GM21737 (cell line): ENCODE measurements at regions not wholly inside any gene's neighbourhood (a gene's known extent, or its start where the extent isn't known, plus 50 kb on each side); places are given as distances from the start of the nearest gene placed in this dataset.

Experiments
- ATAC-seq: cut with Tn5 transposase; IDR thresholded peaks from one replicate; pipeline ENCODE4 v1.9.1; 2021; ENCODE audit warnings: mild to moderate bottlenecking, moderate library complexity; ENCODE audit not compliant: unreplicated experiment

DNA sequence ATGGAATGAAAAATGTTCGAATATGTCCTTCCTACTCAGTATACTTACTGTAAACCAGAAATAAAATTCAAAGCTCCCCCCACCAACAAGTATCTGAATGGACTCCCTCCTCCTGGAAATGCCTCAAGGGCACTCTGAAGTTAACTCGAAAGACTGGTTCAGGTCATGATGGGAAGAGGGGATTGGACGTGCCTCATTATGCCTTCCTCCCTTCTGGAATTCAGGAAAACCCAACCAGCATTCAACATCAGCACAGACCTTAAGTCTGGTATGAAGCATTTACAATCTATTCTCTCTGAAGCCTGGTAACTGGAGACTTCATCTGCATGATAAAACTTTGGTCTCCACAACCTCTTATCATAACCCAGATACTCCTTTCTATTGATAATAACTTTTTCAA, 428.3 kb upstream of the RAG2 start:
- ATAC-seq: no peak

DNA sequence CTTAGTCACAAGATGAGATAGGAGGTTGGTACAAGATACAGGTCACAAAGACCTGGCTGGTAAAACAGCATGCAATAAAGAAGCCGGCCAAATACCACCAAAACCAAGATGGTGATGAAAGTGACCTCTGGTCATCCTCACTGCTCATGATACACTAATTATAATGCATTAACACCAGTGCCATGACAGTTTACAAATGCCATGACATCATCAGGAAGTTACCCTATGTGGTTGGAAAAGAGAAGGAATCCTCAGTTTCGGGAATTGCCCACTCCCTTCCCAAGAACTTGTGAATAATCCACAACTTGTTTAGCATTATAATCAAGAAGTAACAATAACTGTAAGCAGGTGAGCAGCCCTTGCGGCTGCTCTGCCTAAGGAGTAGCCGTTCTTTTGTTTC, 408.5 kb upstream of the RAG2 start:
- ATAC-seq: no peak

DNA sequence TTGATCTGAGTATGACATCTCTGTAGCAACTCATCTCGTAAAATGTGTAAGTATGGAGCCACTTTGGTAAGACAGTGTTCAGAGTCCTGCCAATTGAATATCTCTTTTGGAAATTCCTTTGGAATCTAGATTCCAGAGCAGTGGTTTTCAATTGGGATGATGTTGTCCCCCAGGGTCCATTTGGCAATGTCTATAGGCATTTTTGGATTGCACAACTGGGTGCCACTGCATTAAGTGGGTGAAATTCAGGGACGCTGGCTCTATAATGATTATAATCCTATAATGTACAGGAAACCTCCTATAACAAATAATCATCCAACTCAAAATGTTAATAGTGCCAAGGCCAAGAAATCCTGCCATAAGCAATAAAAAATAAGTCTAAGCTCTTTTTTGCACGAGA, 404.8 kb upstream of the RAG2 start:
- ATAC-seq: no peak

DNA sequence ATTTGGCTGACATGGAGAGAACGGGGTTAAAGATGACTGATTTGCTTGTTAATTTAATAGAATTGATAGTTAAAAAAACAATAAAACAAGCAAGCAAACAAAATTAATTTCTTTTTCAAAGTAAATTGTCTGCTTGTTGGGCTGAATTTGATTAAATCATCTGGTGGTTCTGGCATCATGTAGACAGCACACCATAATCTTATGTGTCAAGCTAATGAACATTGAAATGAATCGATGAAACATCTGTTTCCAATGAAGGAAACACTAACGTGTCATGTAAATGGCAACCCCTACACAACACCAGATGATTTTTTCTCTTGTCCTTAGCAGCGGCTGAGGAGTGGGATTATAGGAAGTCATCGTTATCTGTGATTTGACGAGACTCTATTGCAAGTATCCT, 399.6 kb upstream of the RAG2 start:
- no peak for ATAC-seq

DNA sequence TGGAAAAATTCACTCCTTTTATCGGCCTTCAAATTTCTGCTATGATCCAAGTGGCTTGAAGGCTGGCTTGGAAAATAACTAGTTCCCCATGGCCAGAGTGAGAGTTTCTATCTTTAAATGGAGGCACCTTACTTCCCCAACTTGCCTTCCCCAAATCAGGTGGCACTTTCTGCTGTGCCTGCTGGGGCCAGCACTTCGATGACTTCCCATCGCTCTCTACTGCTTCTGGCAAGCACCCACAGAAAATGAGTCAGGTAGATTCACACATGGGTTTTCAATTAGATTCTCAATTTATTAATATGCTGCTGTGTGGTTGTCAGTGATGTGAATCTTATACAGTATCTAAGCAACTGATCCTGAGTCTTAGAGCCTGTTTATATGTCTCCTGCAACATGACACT, 398.8 kb upstream of the RAG2 start:
- ATAC-seq: no peak

DNA sequence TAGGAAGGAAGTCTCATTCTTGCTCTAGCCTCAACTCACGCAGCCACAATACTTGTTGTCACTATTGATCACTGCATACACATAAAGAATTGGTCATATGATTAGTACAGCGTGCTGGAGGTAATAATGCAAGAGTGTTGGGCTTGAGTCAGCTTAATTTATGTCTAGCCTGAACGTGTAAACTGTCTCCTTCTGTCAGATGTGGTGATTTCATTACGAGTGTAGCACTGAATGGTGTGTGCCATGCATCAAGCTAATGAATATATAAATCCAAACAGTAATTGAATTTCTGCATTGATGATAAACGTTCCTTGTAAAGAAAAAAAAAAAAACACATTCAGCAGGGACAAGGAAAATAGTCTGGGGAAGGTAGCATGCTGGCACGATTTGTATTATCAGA, 396.2 kb upstream of the RAG2 start:
- no peak for ATAC-seq

DNA sequence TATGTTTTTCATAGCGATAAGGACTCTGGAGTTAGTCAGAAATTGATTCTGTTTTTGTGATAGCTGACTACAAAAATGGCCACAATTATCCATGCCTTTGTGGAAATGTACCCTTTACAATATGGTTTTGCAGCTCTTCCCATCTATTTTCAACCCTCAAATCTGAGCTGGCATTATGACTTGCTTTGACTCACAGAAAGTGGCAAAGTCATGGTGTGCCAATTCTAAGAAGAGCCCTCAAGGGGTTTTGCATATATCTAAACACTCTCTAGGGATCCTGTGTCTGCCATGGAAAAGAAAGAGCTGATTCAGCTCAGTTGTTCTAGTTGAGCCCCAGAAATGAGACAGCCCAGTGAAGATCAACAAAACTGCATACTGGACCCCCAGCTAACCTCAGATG, 390.5 kb upstream of the RAG2 start:
- no peak for ATAC-seq

DNA sequence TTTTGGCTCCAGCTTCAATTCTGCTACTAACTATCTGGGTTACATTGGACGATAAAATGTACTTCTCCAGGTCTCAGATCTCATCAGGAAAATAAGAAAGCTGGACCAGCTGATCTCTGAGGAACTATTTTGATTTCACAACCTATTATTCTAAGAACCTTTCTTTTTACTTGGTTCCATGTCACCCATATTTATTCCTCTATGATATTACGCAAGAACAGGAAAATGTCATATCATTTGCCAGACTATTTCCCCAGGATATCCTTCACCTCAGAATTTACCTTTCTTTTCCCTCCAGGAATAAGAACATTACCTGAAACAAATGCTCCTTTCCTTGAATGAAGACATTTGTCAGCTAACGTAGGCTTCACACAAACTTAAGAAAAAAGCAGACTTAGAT, 387.5 kb upstream of the RAG2 start:
- ATAC-seq: no peak

DNA sequence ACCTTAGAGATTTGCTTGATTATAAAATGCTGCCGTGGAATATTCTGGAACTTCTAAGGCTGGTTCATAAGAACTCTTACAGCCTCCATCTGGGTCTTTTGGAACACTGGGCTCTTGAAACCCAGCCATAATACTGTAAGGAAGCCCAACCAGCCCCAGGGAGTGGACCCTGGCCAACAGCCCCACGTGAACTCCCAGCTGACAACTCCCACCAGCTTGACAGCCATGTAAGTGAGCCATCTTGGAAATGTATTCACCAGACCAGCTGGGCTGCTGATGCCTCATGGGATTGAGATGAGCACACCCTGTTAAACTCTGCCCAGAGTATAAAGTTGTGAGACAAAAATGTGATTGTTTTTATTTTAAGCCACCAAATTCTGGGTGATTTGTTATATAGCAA, 378.7 kb upstream of the RAG2 start:
- ATAC-seq: no peak

DNA sequence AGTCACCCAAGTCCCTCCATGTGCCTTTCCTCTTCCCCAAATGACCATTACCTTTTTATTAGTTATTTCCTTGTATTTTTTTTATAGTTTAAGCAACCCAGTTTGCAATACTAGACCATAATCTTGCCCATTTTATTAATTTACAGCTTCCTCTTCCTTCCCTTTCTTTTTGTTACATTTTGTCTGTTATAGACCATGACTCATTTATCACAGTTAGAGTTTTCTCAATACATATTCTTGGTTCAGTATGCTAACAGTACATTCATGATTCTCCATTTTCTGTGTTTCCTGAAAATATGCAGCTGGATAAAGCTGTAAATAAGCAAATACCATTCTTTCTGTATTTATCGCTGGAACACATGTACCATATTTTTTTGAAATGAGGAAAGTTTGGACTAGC, 376.7 kb upstream of the RAG2 start:
- no peak for ATAC-seq

DNA sequence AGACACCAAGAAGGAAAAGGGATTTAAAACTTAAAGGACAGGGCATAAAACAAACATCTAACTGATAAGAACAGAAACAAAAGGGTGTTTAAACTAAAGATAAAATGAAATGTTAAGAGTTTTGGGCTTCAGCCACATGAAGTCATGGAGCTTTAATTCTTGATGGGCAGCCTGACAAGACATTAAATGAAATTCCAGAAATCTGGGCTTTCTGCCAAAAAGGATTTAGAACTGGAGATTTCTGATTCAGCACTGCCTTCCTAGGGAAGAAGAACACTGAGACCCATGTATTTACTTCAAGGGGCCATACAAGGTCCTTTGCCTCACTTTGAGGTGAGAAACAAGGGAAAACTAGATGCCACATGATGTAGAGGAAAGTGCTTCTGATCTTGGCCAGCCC, 355.9 kb upstream of the RAG2 start:
- ATAC-seq: no peak

DNA sequence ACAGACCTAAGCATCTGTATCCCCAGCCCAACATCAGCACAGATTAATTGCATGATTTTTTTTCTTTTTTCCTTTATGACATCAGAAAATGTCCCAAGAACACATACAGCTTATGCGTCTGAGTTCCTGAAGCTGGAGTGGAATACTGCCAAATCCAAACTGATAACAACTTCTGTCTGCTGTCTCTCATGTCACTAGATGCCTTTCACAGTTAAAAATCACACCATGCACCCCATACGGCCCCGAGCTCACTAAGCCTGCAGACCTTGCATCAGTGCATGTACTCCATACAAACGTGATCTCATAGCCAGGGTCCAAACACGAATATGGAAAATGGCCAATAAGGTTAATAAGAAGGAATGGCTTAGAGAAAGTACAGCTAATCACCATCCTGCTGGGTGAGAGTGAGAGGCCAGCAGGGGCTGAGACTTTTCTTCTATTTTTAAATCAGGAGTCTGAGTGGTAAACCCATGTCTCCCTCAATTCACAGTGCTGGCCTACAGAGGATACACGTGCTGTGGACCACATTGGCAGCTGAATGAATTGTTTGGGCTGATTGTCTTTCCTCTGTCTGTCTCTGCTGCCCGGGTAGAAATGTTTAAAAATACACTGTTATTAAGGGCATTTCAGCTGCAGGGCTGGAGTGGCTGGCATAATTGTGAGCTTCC, 350.6 kb upstream of the RAG2 start:
- no peak for ATAC-seq

DNA sequence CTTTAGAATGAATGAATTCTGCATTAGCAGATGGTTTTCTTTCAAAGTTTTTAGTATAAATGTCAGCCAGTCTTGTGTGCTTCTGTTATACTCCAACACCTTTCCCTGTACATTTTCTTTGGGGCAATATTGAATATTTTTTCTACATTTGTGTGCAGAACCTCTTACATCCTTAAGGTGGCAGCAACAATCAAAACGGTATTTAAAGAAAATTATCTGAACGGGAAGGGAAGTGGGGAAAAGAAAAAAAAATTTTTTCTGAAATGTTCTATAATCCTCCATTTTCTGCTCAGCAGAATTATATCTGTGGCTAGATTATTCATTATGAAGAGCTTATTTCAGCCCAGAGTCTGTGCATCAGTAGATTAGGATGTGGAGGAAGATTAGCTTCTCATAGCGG, 347.3 kb upstream of the RAG2 start:
- no peak for ATAC-seq

DNA sequence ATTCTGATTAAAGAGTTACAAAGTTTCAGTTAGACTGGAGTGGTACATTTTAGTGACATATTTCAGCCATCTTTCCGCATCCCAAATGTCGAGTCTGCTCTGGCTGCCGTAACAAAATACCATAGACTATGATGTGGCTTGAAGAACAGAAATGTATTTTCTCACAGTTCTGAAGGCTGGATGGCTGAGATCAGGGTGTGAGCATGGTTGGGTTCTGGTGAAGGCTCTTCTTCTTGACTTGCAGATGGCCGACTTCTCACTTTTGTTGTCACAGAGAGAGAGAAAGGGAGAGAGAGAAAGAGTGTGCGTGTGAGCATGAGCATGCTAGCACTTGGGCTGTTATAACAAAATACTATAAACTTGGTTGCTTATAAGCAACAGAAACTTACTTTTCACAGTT, 335.4 kb upstream of the RAG2 start:
- ATAC-seq: no peak

DNA sequence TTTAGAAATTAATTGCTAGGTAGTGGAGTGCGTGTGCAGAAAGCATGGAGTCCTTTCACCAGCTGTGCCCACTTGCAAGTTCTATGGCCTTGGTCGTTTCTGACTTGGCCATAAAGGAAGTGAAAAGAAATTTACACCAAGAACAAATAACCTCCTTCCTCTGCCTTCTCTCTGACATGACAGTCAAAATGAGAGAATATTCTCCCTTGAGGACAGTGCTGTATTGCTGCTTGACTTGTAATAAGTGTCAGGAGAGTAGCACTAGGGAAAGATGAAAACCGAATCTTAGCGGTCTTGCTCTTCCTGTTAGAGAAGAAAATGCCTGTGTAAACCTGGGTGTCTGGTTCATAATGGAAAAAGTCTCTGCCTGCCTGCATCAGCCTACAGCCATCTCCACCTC, 333.1 kb upstream of the RAG2 start:
- no peak for ATAC-seq

DNA sequence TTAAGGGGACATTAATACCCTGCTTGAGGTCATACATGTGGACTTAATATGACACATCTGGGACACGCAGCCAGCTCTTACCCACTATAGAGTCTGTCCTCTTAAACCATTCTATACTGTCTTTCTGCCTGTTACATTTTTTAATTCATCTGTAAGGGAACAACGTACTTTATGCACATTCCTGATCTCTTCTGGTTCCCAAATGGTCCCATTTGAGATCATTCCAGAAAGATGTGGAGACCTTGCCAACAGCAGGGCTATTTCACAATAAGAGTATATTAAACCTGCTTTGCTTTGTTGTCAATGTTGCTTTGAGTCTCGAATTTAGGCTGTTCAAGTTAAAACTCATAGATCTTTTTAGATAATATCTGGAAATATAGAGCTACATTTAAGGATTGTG, 332.2 kb upstream of the RAG2 start:
- ATAC-seq: no peak

DNA sequence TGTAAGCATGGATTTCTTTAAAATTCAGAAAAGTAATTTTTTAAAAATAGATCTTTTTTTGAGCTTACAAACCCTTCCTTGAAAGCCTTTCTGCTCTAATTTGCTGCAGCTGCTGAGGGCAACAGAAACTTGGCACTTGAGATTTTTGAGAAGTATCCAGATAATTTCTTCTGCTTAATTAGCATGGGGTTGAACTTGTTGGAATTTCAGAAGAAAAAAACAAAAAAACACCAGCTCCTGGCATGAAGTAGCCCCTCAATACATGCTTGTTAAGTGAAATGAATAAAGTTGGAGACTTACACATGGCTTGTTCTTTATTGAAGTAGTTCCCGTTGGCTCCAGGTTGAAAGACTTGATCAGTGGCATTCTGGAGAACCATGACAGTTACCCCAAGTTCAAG, 331.4 kb upstream of the RAG2 start:
- ATAC-seq: no peak

DNA sequence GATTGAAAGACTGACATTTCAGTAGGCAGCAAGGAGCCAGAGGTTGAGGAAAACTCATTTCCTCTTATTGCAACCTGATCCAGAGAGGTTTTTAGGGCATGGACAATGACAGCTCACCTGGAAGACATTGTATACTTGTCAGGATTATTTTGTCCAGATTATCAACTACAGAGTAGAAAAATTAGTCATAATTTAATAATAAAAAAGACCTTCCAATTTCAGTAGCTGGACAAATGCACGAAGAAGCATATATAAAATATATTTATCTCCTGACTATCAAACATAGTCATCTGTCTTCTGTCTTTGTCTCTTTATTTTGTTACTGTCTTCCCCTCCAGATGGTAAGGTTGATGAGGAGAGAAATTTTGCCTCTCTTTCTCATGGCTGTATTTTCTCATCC, 330.6 kb upstream of the RAG2 start:
- no peak for ATAC-seq

DNA sequence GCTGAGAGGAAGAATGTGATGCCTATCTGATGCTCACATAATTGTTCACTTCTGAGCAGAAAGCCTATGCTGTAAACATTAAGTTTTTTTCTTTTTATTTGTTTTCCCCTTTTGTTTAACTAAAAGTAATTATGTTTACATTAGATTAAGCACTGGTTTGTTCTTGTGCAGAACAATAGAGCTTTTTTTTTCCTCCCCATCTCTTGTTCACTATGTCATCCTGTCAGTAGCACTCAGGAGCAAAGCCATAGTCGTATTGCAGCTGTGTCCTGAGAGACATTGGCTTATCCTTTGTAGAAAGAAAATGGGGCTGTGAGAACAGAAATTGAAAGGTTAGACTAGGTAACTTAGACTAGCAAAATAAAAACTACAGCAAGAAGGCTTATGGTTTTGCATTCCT, 301.8 kb upstream of the RAG2 start:
- ATAC-seq: no peak

DNA sequence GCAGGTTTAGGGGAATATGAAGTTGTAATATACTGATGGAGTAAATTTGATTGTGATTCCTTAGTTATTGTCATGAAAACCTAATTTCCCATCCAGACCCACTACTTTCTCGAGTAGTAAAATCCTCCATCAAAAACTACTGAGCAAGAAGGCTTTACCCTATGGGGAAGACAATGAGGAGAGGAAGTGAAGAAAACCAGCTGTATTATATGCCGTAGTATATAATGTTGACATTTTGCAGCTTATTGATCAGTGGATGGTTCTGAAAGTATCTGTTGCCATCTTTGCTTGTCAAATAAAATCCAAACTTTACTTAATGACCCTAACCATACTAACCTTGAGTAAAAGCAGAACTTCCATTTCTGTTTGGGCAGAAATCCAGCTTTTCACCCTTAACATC, 292.8 kb upstream of the RAG2 start:
- no peak for ATAC-seq

DNA sequence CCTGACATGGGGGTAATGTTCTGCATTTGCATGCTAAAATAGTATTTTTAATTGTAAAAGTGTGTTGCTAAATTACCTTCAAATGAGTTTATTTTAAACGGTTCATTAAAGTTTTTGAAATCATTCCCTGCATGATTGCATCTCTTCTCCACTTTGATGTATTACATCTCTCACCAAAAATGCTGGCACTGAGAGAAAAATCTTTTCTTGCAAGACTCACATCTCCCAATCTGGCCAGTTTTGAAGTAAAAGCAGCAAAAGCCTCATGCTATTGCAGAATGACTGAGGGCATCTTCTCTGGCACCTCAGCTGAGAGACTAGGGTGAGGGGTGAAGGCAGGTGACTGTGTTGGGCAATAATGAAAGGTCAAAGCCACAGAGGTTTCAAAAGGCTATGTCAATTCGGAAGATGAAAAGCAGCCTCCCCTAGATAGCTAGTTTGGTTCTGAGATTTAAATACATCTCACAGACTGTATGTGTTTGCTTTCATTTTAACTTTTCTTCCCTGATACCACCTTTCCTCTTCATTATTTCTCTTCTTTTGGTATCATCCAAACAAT, 292.2 kb upstream of the RAG2 start:
- ATAC-seq: no peak

DNA sequence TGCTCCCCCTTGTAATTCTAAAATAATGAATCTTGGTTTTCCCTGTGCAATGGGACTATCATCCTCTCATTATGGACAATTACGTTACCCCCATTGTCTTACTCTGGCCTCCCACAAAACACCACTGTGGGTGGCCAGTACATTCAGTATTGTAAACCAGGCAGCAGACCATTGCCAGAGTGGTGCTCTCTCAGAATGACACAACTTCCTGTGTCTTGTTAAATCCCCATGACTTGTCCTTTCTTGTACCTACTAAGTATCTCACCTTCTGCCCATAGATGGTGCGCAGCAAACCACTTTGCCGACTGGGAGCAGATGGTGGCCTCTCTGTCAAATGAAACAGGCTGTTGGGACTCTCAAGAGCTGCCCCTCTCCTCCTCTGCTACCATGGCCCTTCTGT, 287.1 kb upstream of the RAG2 start:
- ATAC-seq: no peak

DNA sequence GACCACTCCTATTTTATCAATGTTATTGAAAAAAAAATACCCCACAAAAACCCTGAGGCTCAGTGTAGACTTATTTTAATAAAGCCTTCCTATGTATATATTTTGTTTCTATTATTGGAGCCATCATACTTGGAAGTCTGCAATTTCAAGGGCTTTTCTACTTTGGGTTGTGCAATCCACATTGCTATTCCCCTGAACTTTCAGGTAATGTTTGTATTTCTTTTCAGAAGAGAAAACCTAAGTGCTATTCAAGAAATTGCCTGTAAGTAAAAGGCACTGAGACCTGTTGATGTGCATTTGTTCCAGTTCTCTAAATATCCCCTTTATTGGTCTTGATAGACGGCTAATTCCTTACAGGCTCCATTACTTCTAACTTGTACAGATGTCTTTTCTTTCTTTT, 280.7 kb upstream of the RAG2 start:
- ATAC-seq: no peak
